HPDE6-E6E7 (cell line): ENCODE measurements at regions not wholly inside any gene's neighbourhood (a gene's known extent, or its start where the extent isn't known, plus 50 kb on each side); places are given as distances from the start of the nearest gene placed in this dataset.

Experiments
- DNase-seq: peaks from one replicate; pipeline ENCODE4 v3.0.0; 2011; ENCODE audit warnings: missing footprints; ENCODE audit errors: extremely low spot score

DNA sequence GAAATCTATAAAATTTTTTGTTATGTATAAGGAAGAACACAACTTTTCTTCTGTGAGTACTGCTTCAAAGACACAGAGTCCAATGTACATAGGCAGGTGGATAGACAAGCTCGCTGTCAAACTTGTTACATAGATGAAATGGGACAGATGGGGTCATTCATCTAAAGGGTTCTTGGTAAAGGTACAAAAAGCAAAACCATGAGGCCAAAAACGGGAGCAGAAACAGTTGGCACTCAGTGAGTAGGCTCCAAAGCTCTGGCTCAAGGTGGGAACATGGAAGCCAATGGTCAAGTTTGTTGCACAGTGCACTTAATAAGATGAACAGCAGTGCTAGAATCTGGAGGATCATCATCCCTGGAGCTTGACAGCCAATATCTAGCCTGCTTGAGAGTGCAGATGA is 979.0 kb upstream of the EEF2KMT start:
- DNase-seq: no peak

DNA sequence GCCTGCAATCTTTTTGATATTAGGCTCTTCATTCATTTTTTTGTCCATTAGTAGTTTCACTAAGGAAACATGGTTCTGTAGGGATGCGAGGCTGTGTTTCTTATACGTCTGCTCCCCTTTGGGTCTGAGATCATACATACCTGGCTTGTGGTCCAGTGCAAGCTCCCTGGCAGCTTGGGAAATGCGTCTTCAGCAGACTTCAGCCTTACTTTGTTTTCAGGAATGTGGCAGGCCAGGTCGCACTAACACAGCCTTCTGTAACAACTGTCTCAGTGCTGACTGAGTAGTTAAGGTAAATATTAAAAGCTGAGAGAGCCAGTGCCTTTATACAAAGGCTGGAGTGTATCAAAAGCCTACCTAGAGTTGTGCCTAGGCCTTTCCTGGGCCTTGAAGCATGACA is 970.5 kb upstream of the EEF2KMT start:
- no peak for DNase-seq

DNA sequence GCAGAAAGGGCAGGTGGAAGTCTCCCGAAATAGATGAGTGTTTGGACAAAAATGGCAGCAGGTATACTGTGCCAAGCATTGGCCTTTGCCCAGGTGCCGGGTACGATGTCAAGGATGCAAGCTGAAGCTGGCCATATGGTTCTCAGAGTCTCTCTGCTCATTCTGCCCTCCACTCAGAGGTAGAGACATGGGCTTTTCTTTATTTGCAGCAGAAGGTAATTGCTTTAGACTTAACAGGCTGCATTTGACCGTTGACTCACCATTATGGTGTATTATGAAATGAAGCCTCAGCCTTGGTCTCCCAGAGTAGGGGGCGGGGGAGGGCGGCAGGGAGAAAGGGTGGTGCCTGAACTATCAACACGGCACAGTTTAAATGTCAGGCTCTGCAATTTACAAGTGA is 969.1 kb upstream of the EEF2KMT start:
- no peak for DNase-seq

DNA sequence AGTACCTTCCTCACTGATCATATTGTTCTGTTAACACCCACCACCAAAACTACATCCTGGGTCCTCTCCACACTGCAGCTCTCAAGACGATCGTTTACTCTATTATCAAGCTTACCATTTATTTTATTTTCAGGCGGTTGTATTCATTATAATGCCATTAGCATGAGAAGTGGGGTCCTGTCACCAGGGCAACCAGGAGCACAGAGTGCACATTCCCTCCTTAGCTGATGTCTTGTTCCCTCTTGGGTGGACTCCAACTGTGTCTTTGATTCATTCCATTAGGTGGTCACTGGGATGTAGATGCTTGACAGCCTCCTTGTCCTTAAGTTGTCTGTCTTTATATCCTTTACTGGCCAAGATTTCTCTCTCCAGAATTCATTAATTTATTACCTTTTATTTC is 965.9 kb upstream of the EEF2KMT start:
- no peak for DNase-seq

DNA sequence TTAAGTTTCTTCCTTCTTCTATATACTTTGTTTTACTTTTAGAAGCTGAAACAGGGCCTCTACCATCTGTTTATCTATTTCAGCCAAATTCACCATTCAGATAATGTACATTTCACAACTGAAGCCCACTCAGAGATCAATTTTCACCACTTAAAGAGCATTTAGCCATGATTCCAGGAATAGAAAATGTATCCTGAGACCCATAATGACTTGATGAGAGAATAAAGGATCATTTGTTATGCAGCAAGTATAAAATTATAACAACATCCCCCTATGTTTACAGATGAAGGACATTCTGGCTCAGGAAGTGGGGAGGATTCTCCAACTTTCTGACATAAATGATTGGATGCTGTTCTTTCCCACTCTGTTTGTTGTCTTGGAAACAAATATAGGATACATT is 962.1 kb upstream of the EEF2KMT start:
- no peak for DNase-seq

DNA sequence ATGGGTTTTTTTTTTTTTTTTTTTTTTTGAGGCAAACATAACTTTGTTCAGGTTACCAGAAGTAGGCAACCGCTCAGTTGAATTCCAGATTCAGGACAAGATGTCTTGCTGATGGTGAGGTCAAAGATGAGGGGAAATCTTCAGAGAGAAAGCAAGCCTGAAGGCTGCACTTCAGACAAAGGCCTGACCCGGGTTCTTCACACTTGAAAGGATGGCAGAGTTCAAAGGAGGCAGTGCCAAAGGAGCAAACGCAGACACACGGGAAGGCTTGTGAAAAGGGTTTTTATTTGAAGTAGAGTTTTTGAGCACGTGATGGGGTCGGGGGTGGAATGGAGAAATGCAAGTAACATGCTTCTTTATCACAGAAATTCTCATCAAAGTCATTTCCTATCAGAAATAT is 960.2 kb upstream of the EEF2KMT start:
- DNase-seq: no peak

DNA sequence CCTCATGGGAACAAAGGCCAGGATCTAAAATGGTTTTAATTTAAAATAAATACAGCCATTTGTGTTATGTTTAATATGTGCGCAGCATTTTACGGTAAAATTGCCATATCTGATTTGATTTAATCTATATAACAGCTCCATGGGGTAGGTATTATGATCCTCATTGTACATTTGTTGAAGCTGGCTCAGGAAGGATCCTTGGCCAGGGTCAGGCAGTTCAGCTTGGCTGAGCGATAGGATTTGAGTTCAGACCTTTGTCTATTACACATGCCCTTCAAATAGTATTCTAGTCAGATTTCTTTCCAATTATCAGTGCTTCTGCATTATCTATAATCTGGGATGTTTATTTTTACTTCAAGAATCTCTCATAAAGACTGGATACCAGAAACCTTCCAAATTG is 950.4 kb upstream of the EEF2KMT start:
- DNase-seq: no peak

DNA sequence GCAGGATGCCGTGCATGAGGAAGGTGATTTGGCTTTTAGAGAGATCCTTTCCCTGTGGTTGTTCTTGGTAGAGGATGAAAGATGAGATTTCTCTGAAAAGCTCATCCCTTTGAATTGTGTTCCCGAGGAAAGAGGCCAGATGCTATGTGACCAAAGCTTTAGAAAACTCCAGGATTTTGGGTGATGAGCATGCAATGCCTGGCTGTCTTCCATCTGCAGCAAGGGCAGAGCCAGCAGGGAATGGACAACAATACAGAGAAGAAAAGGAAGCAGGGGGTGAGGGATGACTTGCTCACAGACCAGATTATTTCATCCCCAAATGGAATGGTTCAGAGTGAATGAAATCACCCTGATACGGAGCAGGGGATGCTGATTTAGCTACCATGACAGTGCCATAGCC is 949.7 kb upstream of the EEF2KMT start:
- DNase-seq: no peak

DNA sequence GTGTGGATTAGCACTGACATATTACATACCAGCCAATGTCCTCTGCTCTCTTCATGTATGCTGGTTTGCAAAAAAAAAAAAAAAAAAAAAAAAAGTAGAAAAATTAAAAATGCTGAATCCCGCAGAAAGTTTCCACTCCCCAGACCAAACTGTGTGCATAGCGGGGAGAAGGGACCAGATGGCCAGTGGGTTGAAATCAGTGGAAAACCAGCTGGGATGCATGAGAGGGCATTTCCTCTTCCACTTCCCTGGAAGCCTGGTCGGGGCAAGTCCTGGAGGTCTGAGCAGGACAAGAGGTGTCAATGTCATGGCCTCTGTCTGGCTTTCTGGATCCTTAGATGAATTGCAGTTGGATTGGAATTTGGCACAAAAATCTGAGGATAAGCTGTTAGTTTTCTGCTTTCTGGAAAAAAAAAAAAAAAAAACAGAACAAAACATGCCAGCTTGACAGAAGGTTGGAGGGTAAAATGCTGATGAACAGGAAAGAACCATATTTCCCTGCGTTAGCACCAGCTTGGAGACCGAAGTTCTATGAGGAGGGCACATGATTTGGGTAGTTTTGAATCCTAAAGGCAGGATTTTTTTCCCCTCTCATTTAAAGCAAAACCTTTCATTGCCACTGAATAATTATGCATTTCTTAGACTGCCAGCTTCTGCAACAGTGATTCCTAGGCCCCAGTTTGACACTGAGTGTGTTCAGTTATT is 941.5 kb upstream of the EEF2KMT start:
- DNase-seq: no peak

DNA sequence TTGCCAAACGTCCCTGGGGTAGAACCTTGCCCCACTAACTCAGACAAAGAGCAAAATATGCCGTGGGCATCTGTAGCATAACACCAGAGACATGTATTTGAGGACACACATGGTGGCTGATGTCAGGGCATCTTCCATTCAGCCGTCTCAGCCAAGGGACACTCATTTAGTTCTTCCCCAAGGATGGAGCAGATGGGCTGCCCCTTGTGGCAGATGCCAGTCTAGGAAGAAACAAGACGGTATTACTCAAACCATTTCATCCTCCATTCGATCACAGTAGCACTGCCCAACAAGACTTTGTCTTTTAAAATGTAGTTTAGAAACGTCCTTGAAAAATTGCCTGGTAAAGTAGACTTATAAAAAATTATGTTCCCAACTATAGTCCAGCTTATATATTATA is 937.6 kb upstream of the EEF2KMT start:
- no peak for DNase-seq

DNA sequence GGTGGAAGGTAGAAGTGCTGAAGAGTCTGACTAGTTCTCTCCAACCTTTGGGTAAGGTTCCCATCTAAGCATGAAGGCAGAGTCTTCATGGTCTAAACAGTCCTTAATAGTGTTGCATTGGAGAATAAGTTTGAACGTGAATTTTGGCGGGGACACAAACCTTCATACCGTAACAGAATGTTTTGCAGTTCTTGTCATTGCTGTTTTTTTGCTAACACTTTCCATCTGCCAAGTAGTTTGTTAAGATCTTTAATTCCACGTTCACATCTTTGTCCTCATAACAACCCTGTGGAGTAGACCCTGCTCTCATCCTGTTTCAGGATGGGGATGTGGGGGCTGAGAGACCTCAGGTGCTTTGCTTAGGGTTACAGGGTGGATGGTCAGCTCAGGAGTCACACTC is 936.9 kb upstream of the EEF2KMT start:
- no peak for DNase-seq

DNA sequence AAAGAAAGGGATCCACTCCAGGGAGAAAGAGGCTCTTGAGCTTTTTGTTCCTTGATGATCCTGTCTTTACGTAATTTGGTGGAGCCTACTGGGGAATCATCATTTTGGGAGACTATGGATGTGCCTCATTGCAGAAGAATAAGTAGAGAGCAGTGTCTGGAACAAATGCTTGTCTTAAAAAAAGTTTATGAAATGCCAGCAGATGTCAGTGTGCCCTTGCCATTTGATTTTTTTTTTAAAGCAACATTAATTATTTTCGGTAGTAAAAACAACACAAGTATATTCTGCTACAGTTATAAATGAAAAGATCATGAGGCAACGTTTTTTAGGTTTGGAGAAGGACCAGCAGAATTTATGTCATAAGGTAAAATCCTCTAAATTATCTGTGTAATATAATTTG is 934.8 kb upstream of the EEF2KMT start:
- no peak for DNase-seq

DNA sequence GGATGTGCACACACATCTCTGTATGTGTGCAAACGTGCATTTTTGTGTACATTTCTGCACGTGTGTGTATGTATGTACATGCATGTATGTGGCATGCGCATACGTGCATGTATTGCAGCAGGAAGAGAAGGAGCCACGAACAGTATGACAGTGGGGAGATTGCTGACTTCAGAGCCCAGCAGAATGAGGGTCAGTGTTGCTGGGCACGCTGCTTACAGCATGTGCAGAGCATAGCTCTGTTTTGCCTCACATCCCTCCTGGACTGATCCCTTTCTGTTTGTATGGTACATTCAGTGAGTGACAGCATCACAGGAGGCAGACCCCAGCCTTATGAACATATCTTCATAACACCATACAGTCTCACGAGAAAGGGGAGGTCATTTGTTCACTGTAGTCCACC is 934.0 kb upstream of the EEF2KMT start:
- no peak for DNase-seq

DNA sequence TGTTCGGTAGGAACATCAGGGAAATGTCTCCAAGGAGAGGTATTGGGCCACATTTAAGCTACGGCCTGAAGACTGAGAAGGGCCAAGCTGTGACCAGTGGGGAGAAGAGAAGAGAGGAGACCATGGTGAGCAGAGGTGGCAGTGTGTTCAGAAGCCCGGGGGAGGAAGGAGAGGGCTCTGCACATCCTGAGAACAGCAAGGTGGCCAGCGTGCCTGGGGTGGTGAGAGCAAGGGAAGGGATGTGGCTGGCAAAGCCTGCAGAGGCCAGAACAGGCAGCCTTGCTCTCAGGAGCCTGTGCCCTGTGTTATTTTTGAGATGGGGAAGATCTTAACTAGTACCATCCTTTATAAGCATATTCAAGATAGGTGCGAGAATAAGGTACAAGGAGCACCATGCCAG is 933.5 kb upstream of the EEF2KMT start:
- no peak for DNase-seq

DNA sequence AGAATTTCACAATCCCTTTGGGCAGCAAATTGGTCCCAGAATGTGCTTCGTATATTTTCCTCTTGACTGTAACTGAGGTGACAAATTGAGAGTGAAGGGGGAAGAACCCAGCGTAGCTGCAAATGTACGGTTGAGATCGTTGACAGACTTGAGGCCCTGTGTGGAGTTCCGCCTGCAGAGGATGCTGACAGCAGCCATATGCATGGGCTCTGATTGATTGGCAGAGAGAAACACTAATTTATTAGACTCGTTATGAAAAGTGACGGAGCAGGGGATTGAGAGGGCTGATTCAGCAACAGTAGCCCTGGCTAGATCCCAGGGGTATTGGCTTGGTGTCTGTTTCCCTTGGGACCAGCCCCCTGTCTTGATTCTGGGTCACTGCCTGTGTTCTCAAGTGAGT is 930.1 kb upstream of the EEF2KMT start:
- DNase-seq: no peak

DNA sequence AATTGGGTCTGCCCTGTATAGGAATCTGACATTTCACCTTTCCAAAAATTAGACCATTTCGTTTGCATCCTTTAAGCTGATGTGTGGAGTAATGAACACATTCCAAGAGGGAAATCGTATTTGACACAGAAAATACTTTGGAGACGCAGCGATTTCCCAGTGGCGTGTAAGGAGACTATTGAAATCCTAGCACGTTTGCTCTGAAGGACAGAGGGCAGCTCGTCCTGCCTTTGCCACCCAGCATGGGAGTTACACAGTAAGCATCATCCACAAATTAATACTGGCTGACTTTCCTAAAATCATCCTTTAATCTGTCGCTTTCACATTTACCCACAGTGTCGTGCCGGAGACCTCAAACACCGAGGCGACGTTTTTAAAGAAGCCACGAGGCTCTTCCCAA is 925.9 kb upstream of the EEF2KMT start:
- no peak for DNase-seq

DNA sequence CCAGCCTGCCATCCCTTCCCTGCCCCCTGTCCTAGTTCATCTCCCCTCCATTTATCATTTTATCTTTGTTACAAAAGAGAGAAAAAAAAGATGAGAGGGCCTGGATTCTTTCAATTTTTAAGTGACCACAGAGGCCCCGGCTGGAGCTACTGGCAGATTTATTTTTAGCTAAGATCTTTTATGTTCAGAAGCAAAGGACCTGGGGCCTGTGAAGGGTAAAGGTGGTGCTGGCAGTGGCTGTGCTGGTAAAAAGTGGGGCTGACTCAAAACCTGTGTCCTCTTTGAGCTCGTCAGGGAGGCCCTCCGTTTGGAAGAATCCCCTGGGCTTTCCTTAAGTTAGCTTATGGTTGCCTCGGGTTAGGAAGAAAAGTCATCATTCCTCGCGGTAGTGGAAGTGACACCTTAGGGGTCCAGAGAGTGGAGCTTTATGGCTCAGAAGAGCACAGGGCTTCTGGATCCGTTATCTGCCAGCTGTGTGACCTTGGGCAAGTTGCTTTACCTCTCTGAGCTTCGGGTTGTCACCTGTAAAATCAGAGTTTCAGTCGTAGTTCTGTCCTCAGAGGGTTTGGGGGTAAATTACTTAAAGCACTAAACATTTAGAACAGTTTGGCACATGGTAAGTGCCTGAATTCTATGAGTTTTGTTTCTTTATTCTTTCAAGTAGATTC is 923.8 kb upstream of the EEF2KMT start:
- no peak for DNase-seq

DNA sequence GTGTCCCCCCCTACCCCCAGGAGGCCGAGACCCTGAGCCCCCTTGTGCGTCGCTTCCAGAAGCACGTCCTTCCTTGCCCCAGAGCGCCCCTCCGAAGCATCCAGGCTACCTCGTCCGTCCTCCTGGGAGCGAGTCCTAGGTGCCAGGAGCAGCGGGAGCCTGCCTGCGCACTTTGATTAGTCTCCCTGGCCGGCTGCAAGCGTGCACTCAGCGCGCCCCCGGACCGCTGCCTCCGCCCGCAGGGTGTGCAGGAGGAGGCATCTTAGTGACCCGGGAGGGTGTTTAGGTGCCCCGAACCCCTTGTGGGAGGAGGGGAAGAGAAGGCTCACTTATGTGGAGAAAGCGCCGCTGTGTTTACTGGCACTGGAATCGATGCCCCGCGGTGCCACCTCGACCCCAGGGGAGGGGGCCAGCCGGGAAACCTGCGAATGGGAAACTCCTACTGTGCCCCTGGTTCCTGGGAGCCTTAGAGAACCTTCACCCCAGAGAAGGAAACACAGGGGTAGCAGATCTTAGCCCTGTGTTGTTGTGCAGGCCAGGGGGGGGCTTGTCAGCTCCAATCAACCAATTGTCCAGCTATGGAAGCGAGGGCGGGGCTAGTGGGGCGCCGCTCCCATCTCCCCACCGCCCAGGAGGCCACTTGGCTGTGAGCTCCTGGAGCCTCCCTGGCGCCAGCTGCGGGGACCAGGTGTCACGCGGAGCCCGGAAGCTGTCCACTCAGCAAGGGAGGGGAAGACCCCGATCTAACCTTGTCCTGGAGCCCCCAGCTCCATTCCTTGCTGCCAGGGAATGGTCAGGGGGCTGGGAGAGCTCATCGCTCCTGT is 922.8 kb upstream of the EEF2KMT start:
- DNase-seq: no peak

DNA sequence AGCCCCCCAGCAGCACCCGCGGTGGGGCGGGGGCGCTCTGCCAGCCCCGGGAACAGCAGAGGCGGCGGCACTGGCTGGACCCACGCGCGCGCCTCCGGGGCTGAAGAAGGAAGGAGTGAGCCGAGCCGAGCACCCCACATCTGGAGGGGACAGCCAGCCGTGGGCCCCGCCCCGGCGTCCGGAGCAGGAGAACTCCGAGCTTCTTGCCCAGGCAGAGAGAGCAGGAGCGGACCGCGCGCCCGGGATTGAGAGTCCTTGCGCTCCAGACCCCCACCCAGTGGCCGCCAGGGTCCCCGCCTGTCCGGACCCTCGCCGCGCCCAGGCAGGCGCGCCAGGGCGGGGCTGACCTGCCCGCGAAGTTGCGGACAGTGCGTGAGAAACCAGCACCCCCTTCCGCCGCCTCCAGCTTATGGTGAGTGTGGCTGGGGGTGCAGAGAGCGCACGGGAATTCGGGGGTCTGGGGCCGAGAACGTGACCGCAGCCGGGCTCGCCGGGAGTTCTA is 921.9 kb upstream of the EEF2KMT start:
- no peak for DNase-seq

DNA sequence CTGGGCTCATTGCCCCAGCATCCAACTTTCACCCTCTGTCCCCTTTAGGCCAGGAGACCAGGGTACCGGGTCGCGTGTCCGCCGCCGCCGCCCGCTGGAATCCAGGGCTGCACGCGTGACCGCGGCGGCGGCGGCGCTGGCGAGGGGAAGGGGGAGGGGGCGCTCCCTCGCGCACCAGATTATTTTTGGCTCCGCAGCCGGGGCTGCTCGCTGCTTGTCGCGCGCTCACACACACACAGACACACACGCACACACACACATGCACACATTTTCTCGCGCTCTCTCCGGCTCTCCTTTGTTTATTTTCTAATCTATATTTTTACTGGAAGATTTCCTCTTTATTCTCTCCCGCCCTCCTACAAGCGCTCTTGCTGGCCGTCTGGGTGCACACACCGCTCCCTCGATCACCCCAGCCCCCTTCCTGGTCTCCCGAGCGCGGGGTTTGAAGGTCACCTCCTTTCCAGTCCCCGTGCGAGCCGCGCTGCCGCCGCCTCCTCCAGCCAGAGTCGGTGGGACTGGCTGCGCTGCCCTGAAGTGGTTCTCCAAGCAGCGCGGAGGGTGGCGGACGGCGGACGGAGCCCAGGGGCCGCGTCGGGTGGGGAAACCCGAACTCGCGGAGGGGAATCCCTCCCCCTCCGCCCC is 921.4 kb upstream of the EEF2KMT start:
- no peak for DNase-seq

DNA sequence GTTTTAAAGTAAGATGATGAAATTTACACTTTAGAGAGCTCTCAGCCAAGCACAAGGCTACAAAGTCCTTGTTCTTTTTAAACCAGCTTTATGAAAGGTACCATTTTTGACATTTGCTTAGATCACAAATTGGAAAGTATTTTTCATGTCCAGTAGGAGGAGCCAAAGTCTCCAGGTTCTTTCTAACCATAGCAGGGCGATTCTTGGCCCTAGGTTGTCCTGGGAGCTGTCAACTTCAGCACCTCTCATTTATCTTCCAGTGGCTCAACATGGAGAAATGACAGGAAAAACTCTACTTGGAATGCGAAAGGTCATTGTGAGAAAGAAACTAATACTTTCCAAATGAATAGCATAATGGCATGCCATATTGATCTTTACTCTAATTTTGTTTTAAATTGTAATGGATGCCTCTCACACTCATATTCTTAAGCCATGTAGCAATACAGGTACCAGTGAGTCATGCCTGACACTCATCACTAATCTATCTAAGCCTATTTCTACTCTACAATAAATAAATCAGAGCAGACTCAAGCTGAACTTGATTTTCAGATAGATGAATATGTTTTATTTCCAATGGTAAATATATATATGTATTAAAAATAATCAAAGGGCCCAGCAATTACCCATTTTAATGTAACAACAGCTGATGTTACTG is 919.1 kb upstream of the EEF2KMT start:
- DNase-seq: no peak

DNA sequence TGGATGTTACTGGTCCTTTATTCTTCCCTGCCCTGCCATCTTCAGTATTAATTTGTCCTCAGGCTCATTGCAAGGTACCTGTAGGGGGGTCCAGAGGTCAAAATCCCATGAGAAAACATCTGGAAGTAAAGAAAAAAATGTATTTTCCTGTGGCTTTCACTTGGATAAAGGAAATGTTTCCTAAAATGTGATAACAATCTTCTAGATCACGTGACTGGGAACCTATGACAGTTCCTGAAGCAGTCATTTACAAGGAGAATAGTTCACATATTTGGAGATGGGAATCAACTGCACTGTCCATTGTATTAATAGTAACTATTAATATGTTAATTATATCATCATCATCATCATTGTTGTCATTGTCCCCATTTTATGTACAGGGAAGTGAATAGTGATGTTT is 915.1 kb upstream of the EEF2KMT start:
- no peak for DNase-seq
